Fibroblast of lung (primary cell): ENCODE measurements at regions not wholly inside any gene's neighbourhood (a gene's known extent, or its start where the extent isn't known, plus 50 kb on each side); places are given as distances from the start of the nearest gene placed in this dataset.

Source experiments
- CTCF ChIP-seq, 2 donors: IDR thresholded peaks in 1 of 2; conservative IDR thresholded peaks in 1 of 2; 1 replicate in 1 of 2; 2 replicates in 1 of 2; pipeline ENCODE4 v1.5.1; 2011 to 2012; ENCODE audit warnings: low read length in 2 of 2, control low read depth in 1 of 2, inconsistent platforms in 1 of 2, low read depth in 1 of 2, mild to moderate bottlenecking in 1 of 2
- EZH2 ChIP-seq: IDR thresholded peaks from 2 replicates; pipeline ENCODE4 v1.5.1; 2012; ENCODE audit warnings: low read length, control low read depth, mild to moderate bottlenecking; ENCODE audit errors: missing control alignments

GRCh38 chr7:112926018-112926417 lies 135.8 kb upstream of the TMEM168 start:
- TF ChIP-seq CTCF (conservative IDR thresholded peaks at IDR 0.05 in 1 of 2, IDR thresholded peaks at IDR 0.05 in 1 of 2; ENCODE audit: low read depth in 1 of 2, low read length in 2 of 2) (no peak), EZH2 (no peak)
